ENCODE measurements at regions not wholly inside any gene's neighbourhood (a gene's known extent, or its start where the extent isn't known, plus 50 kb on each side); places are given as distances from the start of the nearest gene placed in this dataset.

- no peak for DNase-seq
These were observed 230.8 kb downstream of the PAX1 start for GRCh38 chr20:21936261-21936660.

GRCh38 chr20:21933526-21933925 lies 228.1 kb downstream of the PAX1 start:
- no peak for DNase-seq

- no peak for DNase-seq
These were observed 215.8 kb downstream of the PAX1 start for GRCh38 chr20:21921251-21921650.

GRCh38 chr20:21920211-21920610 lies 214.7 kb downstream of the PAX1 start:
- no peak for DNase-seq

GRCh38 chr20:21918398-21918797 lies 212.9 kb downstream of the PAX1 start:
- no peak for DNase-seq

GRCh38 chr20:21902391-21902790 lies 196.9 kb downstream of the PAX1 start:
- no peak for DNase-seq

- DNase-seq = no peak
These were observed 196.2 kb downstream of the PAX1 start for GRCh38 chr20:21901470-21902275.

- DNase-seq = no peak
These were observed 195.0 kb downstream of the PAX1 start for GRCh38 chr20:21900431-21900830.

- no peak for DNase-seq
These were observed 169.5 kb downstream of the PAX1 start for GRCh38 chr20:21874921-21875320.

- no peak for DNase-seq
These were observed 168.7 kb downstream of the PAX1 start for GRCh38 chr20:21874127-21874526.

GRCh38 chr20:21873291-21873690 lies 167.8 kb downstream of the PAX1 start:
- DNase-seq = no peak

- no peak for DNase-seq
These were observed 162.3 kb downstream of the PAX1 start for GRCh38 chr20:21867811-21868210.

- no peak for DNase-seq
These were observed 161.9 kb downstream of the PAX1 start for GRCh38 chr20:21867353-21867752.

- DNase-seq = no peak
These were observed 157.5 kb downstream of the PAX1 start for GRCh38 chr20:21862956-21863355.

GRCh38 chr20:21862259-21862946 lies 156.9 kb downstream of the PAX1 start:
- DNase-seq = no peak

- no peak for DNase-seq
These were observed 135.5 kb downstream of the PAX1 start for GRCh38 chr20:21840991-21841390.

- no peak for DNase-seq
These were observed 134.5 kb downstream of the PAX1 start for GRCh38 chr20:21839982-21840381.

- peak; percentile 34 for DNase-seq
These were observed 130.9 kb downstream of the PAX1 start for GRCh38 chr20:21836346-21836745.

- DNase-seq = no peak
These were observed 129.6 kb downstream of the PAX1 start for GRCh38 chr20:21835042-21835441.

GRCh38 chr20:21832442-21833385 lies 127.2 kb downstream of the PAX1 start:
- no peak for DNase-seq

- DNase-seq = no peak
These were observed 121.5 kb downstream of the PAX1 start for GRCh38 chr20:21826976-21827375.

- no peak for DNase-seq
These were observed 115.9 kb downstream of the PAX1 start for GRCh38 chr20:21821358-21821757.

- DNase-seq = no peak
These were observed 115.2 kb downstream of the PAX1 start for GRCh38 chr20:21820688-21821087.

Data from NCI-H526 treated with DMSO at 0.1 percent for 48 hours (cell line).